Neuronal stem cell (in vitro differentiated cells): ENCODE measurements at regions not wholly inside any gene's neighbourhood (a gene's known extent, or its start where the extent isn't known, plus 50 kb on each side); places are given as distances from the start of the nearest gene placed in this dataset.

Experiments used
- DNase-seq: peaks from one replicate; pipeline ENCODE4 v3.0.0-alpha.2; 2013; ENCODE audit warnings: low spot score
- H2AFZ ChIP-seq: one replicate; pipeline ENCODE4 v1.6.1; 2013; ENCODE audit warnings: mild to moderate bottlenecking, low read length, inconsistent platforms
- H2AK5ac ChIP-seq: 2 replicates; pipeline ENCODE4 v1.6.1; 2013; ENCODE audit warnings: low read depth, mild to moderate bottlenecking, inconsistent platforms, low read length, moderate library complexity, mixed read lengths
- H2BK120ac ChIP-seq: 2 replicates; pipeline ENCODE4 v1.6.1; 2013; ENCODE audit warnings: low read depth, mild to moderate bottlenecking, inconsistent platforms, low read length, moderate library complexity, mixed read lengths
- H2BK12ac ChIP-seq: one replicate; pipeline ENCODE4 v1.6.1; 2013; ENCODE audit warnings: low read length, inconsistent platforms
- H2BK15ac ChIP-seq: 2 replicates; pipeline ENCODE4 v1.6.1; 2013; ENCODE audit warnings: mild to moderate bottlenecking, low read length, inconsistent platforms, mixed read lengths
- H2BK5ac ChIP-seq: one replicate; pipeline ENCODE4 v1.6.1; 2013; ENCODE audit warnings: inconsistent platforms, mild to moderate bottlenecking, low read length, moderate library complexity
- H3K14ac ChIP-seq: one replicate; pipeline ENCODE4 v1.6.1; 2013; ENCODE audit warnings: low read length, inconsistent platforms
- H3K18ac ChIP-seq: 2 replicates; pipeline ENCODE4 v1.6.1; 2013; ENCODE audit warnings: low read length, inconsistent platforms
- H3K23ac ChIP-seq: 2 replicates; pipeline ENCODE4 v1.6.1; 2013; ENCODE audit warnings: low read depth, mild to moderate bottlenecking, mixed read lengths, low read length, inconsistent platforms; ENCODE audit not compliant: poor library complexity
- H3K27ac ChIP-seq: replicated peaks from 3 replicates; pipeline ENCODE4 v1.5.1; 2013; ENCODE audit warnings: low read length, inconsistent platforms
- H3K27me3 ChIP-seq, 3 experiments: 2 replicates each; pipeline ENCODE4 v1.6.1; 2013; ENCODE audit warnings: low read length in 3 of 3, mild to moderate bottlenecking in 2 of 3, inconsistent platforms in 1 of 3, low read depth in 1 of 3, mixed read lengths in 1 of 3, moderate library complexity in 1 of 3; ENCODE audit not compliant: control insufficient read depth in 3 of 3, insufficient read depth in 3 of 3
- H3K36me3 ChIP-seq, 2 donors: replicated peaks in 1 of 2; 2 replicates each; pipeline ENCODE4 v1.6.1; 2013; ENCODE audit warnings: low read length in 2 of 2; ENCODE audit not compliant: control insufficient read depth in 2 of 2, insufficient read depth in 2 of 2
- H3K4ac ChIP-seq: 2 replicates; pipeline ENCODE4 v1.6.1; 2013; ENCODE audit warnings: inconsistent platforms, mild to moderate bottlenecking, low read length, moderate library complexity
- H3K4me1 ChIP-seq, 2 donors: 1 replicate in 1 of 2; 2 replicates in 1 of 2; pipeline ENCODE4 v1.6.1; 2013; ENCODE audit warnings: low read length in 2 of 2, low read depth in 1 of 2; ENCODE audit not compliant: control insufficient read depth in 2 of 2, insufficient read depth in 1 of 2
- H3K4me2 ChIP-seq: one replicate; pipeline ENCODE4 v1.6.1; 2013; ENCODE audit warnings: mild to moderate bottlenecking, low read length, inconsistent platforms; ENCODE audit not compliant: insufficient read depth, poor library complexity, severe bottlenecking
- H3K4me3 ChIP-seq, 2 donors: 2 replicates each; pipeline ENCODE4 v1.5.1; 2013; ENCODE audit warnings: low read length in 2 of 2, mild to moderate bottlenecking in 2 of 2, inconsistent platforms in 1 of 2, moderate library complexity in 1 of 2
- H3K79me1 ChIP-seq: one replicate; pipeline ENCODE4 v1.6.1; 2013; ENCODE audit warnings: low read depth, mild to moderate bottlenecking, inconsistent platforms, low read length, moderate library complexity
- H3K9ac ChIP-seq: one replicate; pipeline ENCODE4 v1.6.1; 2013; ENCODE audit warnings: mild to moderate bottlenecking, low read depth, low read length, inconsistent platforms; ENCODE audit not compliant: poor library complexity
- H3K9me3 ChIP-seq, 2 donors: replicated peaks in 1 of 2; 2 replicates each; pipeline versions ENCODE3 to v1.6.1; 2013; ENCODE audit warnings: low read length in 2 of 2, mild to moderate bottlenecking in 2 of 2, inconsistent platforms in 1 of 2, low read depth in 1 of 2, mixed read lengths in 1 of 2, moderate library complexity in 1 of 2; ENCODE audit not compliant: control insufficient read depth in 2 of 2, insufficient read depth in 1 of 2
- H4K8ac ChIP-seq: one replicate; pipeline ENCODE4 v1.6.1; 2013; ENCODE audit warnings: low read depth, mild to moderate bottlenecking, inconsistent platforms, low read length, moderate library complexity
- H4K91ac ChIP-seq: one replicate; pipeline ENCODE4 v1.6.1; 2013; ENCODE audit warnings: low read length, low read depth, mild to moderate bottlenecking, inconsistent platforms; ENCODE audit not compliant: poor library complexity
- WGBS, 2 donors: extraction: QIAGEN DNeasy Blood & Tissue Kit; methylation state at CpG; one replicate each; pipeline ENCODE4 v1.1.7; 2013; ENCODE audit warnings: missing lambda C conversion rate in 2 of 2, mixed read lengths in 1 of 2; ENCODE audit not compliant: insufficient read length in 2 of 2, insufficient replicate concordance in 1 of 2; ENCODE audit errors: extremely low coverage in 2 of 2; 5-methylcytosine and 5-hydroxymethylcytosine counted together

- no peak for DNase-seq
- H3K27me3 ChIP-seq = no peaks in the 10 kb centered on the region
- no peak overlapping the region for H3K4me2 ChIP-seq
- no peak overlapping the region for H3K18ac ChIP-seq
- no peak overlapping the region for H3K14ac ChIP-seq
- no peak overlapping the region for H2BK120ac ChIP-seq
- no peak overlapping the region for H2BK15ac ChIP-seq
- H3K36me3 ChIP-seq = no peaks in the 10 kb centered on the region
- H3K9me3 ChIP-seq = no peaks in the 10 kb centered on the region
- H4K8ac ChIP-seq = no peak overlapping the region
- H3K79me1 ChIP-seq = no peaks in the 10 kb centered on the region
- no peak overlapping the region for H2BK12ac ChIP-seq
- H3K9ac ChIP-seq = no peak overlapping the region
- no peak overlapping the region for H3K4me3 ChIP-seq
- H3K4me1 ChIP-seq = peaks cover 0 to 2% of the 10 kb centered on the region in 2 donors
- H3K23ac ChIP-seq = no peak overlapping the region
- H3K4ac ChIP-seq = no peak overlapping the region
- no peak overlapping the region for H4K91ac ChIP-seq
- H2AFZ ChIP-seq = no peak overlapping the region
- WGBS, 2 donors = no CpG with 5 or more reads among the region's 2 CpGs
- H3K27ac ChIP-seq = no peak overlapping the region
- no peak overlapping the region for H2BK5ac ChIP-seq
- H2AK5ac ChIP-seq = no peak overlapping the region
These were observed 603.3 kb upstream of the PTCHD4 start for GRCh38 chr6:48714250-48714649.

GRCh38 chr6:48713612-48714011 is 602.6 kb upstream of the PTCHD4 start:
- H3K27ac ChIP-seq = no peak overlapping the region
- H2BK120ac ChIP-seq = no peak overlapping the region
- H3K4me3 ChIP-seq = no peak overlapping the region
- H3K9ac ChIP-seq = no peak overlapping the region
- H3K23ac ChIP-seq = no peak overlapping the region
- H4K8ac ChIP-seq = no peak overlapping the region
- H3K14ac ChIP-seq = no peak overlapping the region
- H3K4ac ChIP-seq = no peak overlapping the region
- no peaks in the 10 kb centered on the region for H3K36me3 ChIP-seq
- no peaks in the 10 kb centered on the region for H3K79me1 ChIP-seq
- H3K27me3 ChIP-seq = no peaks in the 10 kb centered on the region
- no peak overlapping the region for H2AK5ac ChIP-seq
- H2BK15ac ChIP-seq = no peak overlapping the region
- H3K4me1 ChIP-seq = peaks cover 0 to 2% of the 10 kb centered on the region in 2 donors
- no peak overlapping the region for H3K4me2 ChIP-seq
- no CpG with 5 or more reads among the region's 2 CpGs for WGBS, 2 donors
- no peak overlapping the region for H2BK5ac ChIP-seq
- H4K91ac ChIP-seq = no peak overlapping the region
- no peak overlapping the region for H3K18ac ChIP-seq
- DNase-seq = no peak
- H2AFZ ChIP-seq = no peak overlapping the region
- H2BK12ac ChIP-seq = no peak overlapping the region
- H3K9me3 ChIP-seq = no peaks in the 10 kb centered on the region

GRCh38 chr6:48706310-48706709 is 595.3 kb upstream of the PTCHD4 start:
- Histone ChIP-seq H4K8ac (no peak overlapping the region), H3K18ac (no peak overlapping the region), H3K4ac (no peak overlapping the region), H3K9me3 (no peaks in the 10 kb centered on the region), H3K27ac (no peak overlapping the region), H3K23ac (no peak overlapping the region), H3K79me1 (no peaks in the 10 kb centered on the region), H3K14ac (no peak overlapping the region), H3K27me3 (no peaks in the 10 kb centered on the region), H3K9ac (no peak overlapping the region), H2BK120ac (no peak overlapping the region), H3K4me3 (no peak overlapping the region), H3K4me1 (no peaks in the 10 kb centered on the region), H3K4me2 (no peak overlapping the region), H2AK5ac (no peak overlapping the region), H2BK12ac (no peak overlapping the region), H3K36me3 (no peaks in the 10 kb centered on the region), H2AFZ (no peak overlapping the region), H2BK5ac (no peak overlapping the region), H4K91ac (no peak overlapping the region), H2BK15ac (no peak overlapping the region)
- no peak for DNase-seq

- Histone ChIP-seq H2BK5ac (no peak overlapping the region), H3K4me2 (no peak overlapping the region), H3K27ac (no peak overlapping the region), H2AFZ (no peak overlapping the region), H3K4me3 (no peak overlapping the region), H3K9me3 (no peaks in the 10 kb centered on the region), H3K14ac (no peak overlapping the region), H2BK120ac (no peak overlapping the region), H3K79me1 (no peaks in the 10 kb centered on the region), H3K18ac (no peak overlapping the region), H2AK5ac (no peak overlapping the region), H3K4me1 (no peaks in the 10 kb centered on the region), H3K4ac (no peak overlapping the region), H2BK12ac (no peak overlapping the region), H4K91ac (no peak overlapping the region), H3K27me3 (no peaks in the 10 kb centered on the region), H3K9ac (no peak overlapping the region), H3K23ac (no peak overlapping the region), H3K36me3 (no peaks in the 10 kb centered on the region), H4K8ac (no peak overlapping the region), H2BK15ac (no peak overlapping the region)
- WGBS, 2 donors = no CpG with 5 or more reads among the region's 15 CpGs
- no peak for DNase-seq
These were observed 590.6 kb upstream of the PTCHD4 start for GRCh38 chr6:48701572-48701971.
